ENCODE measurements at regions not wholly inside any gene's neighbourhood (a gene's known extent, or its start where the extent isn't known, plus 50 kb on each side); places are given as distances from the start of the nearest gene placed in this dataset.

GRCh38 chr5:56589481-56589860 is 225.9 kb upstream of the MAP3K1 start:
- intact Hi-C loops (cut with DNase I), result no loop called here
- Histone ChIP-seq H3K9me3 (no peaks in the 10 kb centered on the region), H3K9ac (ENCODE audit: low read depth in 2 of 2, low read length in 2 of 2) (no peak overlapping the region), H3K4me3 (no peak overlapping the region), H3K27ac (no peak overlapping the region), H3K27me3 (no peaks in the 10 kb centered on the region), H3K4me1 (no peaks in the 10 kb centered on the region), H3K36me3 (no peaks in the 10 kb centered on the region)
- DNase-seq, result no peak
- TF ChIP-seq, protein P1, sequence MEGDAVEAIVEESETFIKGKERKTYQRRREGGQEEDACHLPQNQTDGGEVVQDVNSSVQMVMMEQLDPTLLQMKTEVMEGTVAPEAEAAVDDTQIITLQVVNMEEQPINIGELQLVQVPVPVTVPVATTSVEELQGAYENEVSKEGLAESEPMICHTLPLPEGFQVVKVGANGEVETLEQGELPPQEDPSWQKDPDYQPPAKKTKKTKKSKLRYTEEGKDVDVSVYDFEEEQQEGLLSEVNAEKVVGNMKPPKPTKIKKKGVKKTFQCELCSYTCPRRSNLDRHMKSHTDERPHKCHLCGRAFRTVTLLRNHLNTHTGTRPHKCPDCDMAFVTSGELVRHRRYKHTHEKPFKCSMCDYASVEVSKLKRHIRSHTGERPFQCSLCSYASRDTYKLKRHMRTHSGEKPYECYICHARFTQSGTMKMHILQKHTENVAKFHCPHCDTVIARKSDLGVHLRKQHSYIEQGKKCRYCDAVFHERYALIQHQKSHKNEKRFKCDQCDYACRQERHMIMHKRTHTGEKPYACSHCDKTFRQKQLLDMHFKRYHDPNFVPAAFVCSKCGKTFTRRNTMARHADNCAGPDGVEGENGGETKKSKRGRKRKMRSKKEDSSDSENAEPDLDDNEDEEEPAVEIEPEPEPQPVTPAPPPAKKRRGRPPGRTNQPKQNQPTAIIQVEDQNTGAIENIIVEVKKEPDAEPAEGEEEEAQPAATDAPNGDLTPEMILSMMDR (IDR thresholded peaks at IDR 0.05), result no peak

DNA sequence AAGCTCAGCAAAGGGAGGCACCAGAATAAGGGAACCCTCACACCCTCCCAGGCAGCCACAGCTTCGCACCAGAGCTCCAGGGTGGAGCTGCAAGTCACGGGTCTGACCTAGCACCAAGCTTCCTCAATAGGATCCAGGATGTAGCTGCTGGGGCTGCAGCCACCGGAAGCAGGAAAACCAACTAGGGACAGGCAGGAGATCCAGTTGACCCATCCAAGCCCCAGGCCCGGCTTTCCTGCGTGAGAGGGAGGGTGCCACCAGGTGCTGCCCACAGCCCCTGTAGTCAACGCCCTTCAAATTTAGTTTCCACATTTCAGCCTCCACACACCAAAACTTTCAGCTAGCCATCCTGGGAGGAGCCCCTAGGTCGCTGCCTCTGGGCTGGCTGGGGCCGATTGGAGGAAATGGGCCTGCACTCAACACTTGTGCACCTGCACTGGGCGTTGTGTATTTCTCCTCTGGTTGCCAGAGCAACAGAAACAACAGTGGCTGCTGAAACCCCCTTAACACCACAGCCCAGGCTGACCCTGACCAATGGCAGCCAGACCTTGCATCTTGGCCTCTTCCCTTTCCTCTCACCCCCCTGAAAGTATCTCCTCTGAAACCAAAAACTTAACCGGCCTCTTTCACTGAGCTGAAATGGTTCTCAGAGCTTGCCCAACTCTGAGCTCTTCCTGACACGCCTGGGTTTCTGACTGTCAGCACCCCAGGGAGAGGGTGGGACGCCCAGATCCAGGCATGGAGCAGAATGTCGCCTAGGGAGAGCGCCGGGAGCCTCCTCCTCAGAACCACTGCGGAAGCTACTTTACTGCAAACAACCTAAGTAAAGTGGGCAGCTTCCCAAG is 226.5 kb upstream of the MAP3K1 start:
- DNase-seq, result peak; percentile 29
- no peaks in the 10 kb centered on the region for H3K9me3 ChIP-seq
- H3K27ac ChIP-seq, result no peak overlapping the region
- no peaks in the 10 kb centered on the region for H3K27me3 ChIP-seq
- TF ChIP-seq, protein P1 (IDR thresholded peaks at IDR 0.05), result no peak
- H3K4me3 ChIP-seq, result no peak overlapping the region
- H3K36me3 ChIP-seq, result no peaks in the 10 kb centered on the region
- H3K9ac ChIP-seq (ENCODE audit: low read depth in 2 of 2, low read length in 2 of 2), result no peak overlapping the region
- intact Hi-C loops (cut with DNase I), result no loop called here
- no peaks in the 10 kb centered on the region for H3K4me1 ChIP-seq

GRCh38 chr5:56588131-56588487 is 227.2 kb upstream of the MAP3K1 start:
- H3K9me3 ChIP-seq, result no peaks in the 10 kb centered on the region
- H3K9ac ChIP-seq (ENCODE audit: low read depth in 2 of 2, low read length in 2 of 2), result no peak overlapping the region
- TF ChIP-seq, protein P1 (IDR thresholded peaks at IDR 0.05), result no peak
- no peak overlapping the region for H3K4me3 ChIP-seq
- H3K4me1 ChIP-seq, result no peaks in the 10 kb centered on the region
- no peak overlapping the region for H3K27ac ChIP-seq
- DNase-seq, result no peak
- H3K36me3 ChIP-seq, result no peaks in the 10 kb centered on the region
- intact Hi-C loops (cut with DNase I), result no loop called here
- no peaks in the 10 kb centered on the region for H3K27me3 ChIP-seq

GRCh38 chr5:56587381-56588130 is 227.8 kb upstream of the MAP3K1 start:
- no peaks in the 10 kb centered on the region for H3K36me3 ChIP-seq
- H3K9me3 ChIP-seq, result no peaks in the 10 kb centered on the region
- H3K27ac ChIP-seq, result no peak overlapping the region
- DNase-seq, result no peak
- no peaks in the 10 kb centered on the region for H3K27me3 ChIP-seq
- no peaks in the 10 kb centered on the region for H3K4me1 ChIP-seq
- intact Hi-C loops (cut with DNase I), result no loop called here
- TF ChIP-seq, protein P1 (IDR thresholded peaks at IDR 0.05), result no peak
- H3K4me3 ChIP-seq, result no peak overlapping the region
- no peak overlapping the region for H3K9ac ChIP-seq (ENCODE audit: low read depth in 2 of 2, low read length in 2 of 2)

GRCh38 chr5:56585999-56586691 is 229.2 kb upstream of the MAP3K1 start:
- no peak for DNase-seq
- TF ChIP-seq, protein P1 (IDR thresholded peaks at IDR 0.05), result no peak
- no peak overlapping the region for H3K27ac ChIP-seq

More at GRCh38 chr5:56585999-56586691, 229.2 kb upstream of the MAP3K1 start:
- Histone ChIP-seq H3K4me1 (no peaks in the 10 kb centered on the region), H3K36me3 (no peaks in the 10 kb centered on the region), H3K9ac (ENCODE audit: low read depth in 2 of 2, low read length in 2 of 2) (no peak overlapping the region), H3K9me3 (no peaks in the 10 kb centered on the region), H3K4me3 (no peak overlapping the region), H3K27me3 (no peaks in the 10 kb centered on the region)
- intact Hi-C loops (cut with DNase I), result no loop called here

Data from colonic mucosa (tissue), 4 donors.